IMR-90 (cell line): ENCODE measurements at regions not wholly inside any gene's neighbourhood (a gene's known extent, or its start where the extent isn't known, plus 50 kb on each side); places are given as distances from the start of the nearest gene placed in this dataset.

ENCODE experiments used
- ATAC-seq: fragments of 200-7000 bp; cut with Tn5 transposase; 2 replicates; pipeline ENCODE4 v1.9.1; 2020; ENCODE audit warnings: low read depth, mild to moderate bottlenecking, moderate library complexity
- BruUV-seq: library from RNA; stranded (reverse); fragments of 400-500 nt; replicated peaks from 2 replicates; lab custom pipeline; 2021; lab: Mats Ljungman, UMichigan
- CTCF ChIA-PET: fragments of 300-600 bp; formaldehyde crosslinking; extraction: SDS; loops from one replicate; lab custom pipeline; 2021; ENCODE audit warnings: antibody characterized with exemption; lab: Yijun Ruan, JAX
- POLR2A ChIA-PET: fragments of 300-600 bp; sonication (Branson Sonifier 250); formaldehyde crosslinking; loops from one replicate; lab custom pipeline; 2022; ENCODE audit warnings: antibody characterized with exemption; ENCODE audit not compliant: unreplicated experiment; lab: Charles Lee
- DNase-seq: peaks from one replicate; pipeline ENCODE4 v3.0.0; 2013
- H2AFZ ChIP-seq: replicated peaks from 2 replicates; pipeline ENCODE3; 2013; ENCODE audit warnings: low read length, mild to moderate bottlenecking; ENCODE audit not compliant: poor library complexity
- H2AK5ac ChIP-seq: 2 replicates; pipeline ENCODE4 v1.6.1; 2013; ENCODE audit warnings: low read depth, low read length, inconsistent platforms
- H2AK9ac ChIP-seq: replicated peaks from 2 replicates; pipeline ENCODE3; 2013; ENCODE audit warnings: mild to moderate bottlenecking, low read depth, low read length, moderate library complexity; ENCODE audit not compliant: poor library complexity
- H2BK120ac ChIP-seq: 2 replicates; pipeline ENCODE4 v1.6.1; 2013; ENCODE audit warnings: low read depth, low read length, inconsistent platforms
- H2BK15ac ChIP-seq: 3 replicates; pipeline ENCODE4 v1.6.1; 2013; ENCODE audit warnings: low read depth, low read length, inconsistent platforms
- H2BK20ac ChIP-seq: 2 replicates; pipeline ENCODE4 v1.6.1; 2013; ENCODE audit warnings: low read depth, mild to moderate bottlenecking, inconsistent platforms, low read length, moderate library complexity
- H2BK5ac ChIP-seq: 2 replicates; pipeline ENCODE4 v1.6.1; 2013; ENCODE audit warnings: mild to moderate bottlenecking, low read depth, low read length, inconsistent platforms; ENCODE audit not compliant: poor library complexity, severe bottlenecking
- H3K14ac ChIP-seq: replicated peaks from 2 replicates; pipeline ENCODE4 v1.6.1; 2013; ENCODE audit warnings: low read depth, low read length, inconsistent platforms
- H3K18ac ChIP-seq: 2 replicates; pipeline ENCODE4 v1.6.1; 2013; ENCODE audit warnings: low read depth, low read length, control low read depth
- H3K23ac ChIP-seq: 2 replicates; pipeline ENCODE4 v1.6.1; 2013; ENCODE audit warnings: low read depth, low read length, inconsistent platforms
- H3K27ac ChIP-seq: 2 replicates; pipeline ENCODE4 v1.5.1; 2013; ENCODE audit warnings: mild to moderate bottlenecking, control low read depth, low read length; ENCODE audit not compliant: insufficient read depth
- H3K27me3 ChIP-seq: 2 replicates; pipeline ENCODE4 v1.6.1; 2013; ENCODE audit warnings: low read length; ENCODE audit not compliant: control insufficient read depth, insufficient read depth
- H3K36me3 ChIP-seq: 2 replicates; pipeline ENCODE4 v1.6.1; 2013; ENCODE audit warnings: low read length, mixed read lengths; ENCODE audit not compliant: control insufficient read depth, insufficient read depth
- H3K4ac ChIP-seq: 2 replicates; pipeline ENCODE4 v1.6.1; 2013; ENCODE audit warnings: low read depth, low read length, inconsistent platforms
- H3K4me1 ChIP-seq: 2 replicates; pipeline ENCODE4 v1.6.1; 2013; ENCODE audit warnings: low read length, mixed read lengths; ENCODE audit not compliant: control insufficient read depth, insufficient read depth
- H3K4me2 ChIP-seq: 2 replicates; pipeline ENCODE4 v1.6.1; 2013; ENCODE audit warnings: low read depth, mild to moderate bottlenecking, control low read depth, low read length, moderate library complexity
- H3K4me3 ChIP-seq: 2 replicates; pipeline ENCODE4 v1.5.1; 2013; ENCODE audit warnings: low read depth, mild to moderate bottlenecking, control low read depth, low read length, moderate library complexity; ENCODE audit not compliant: insufficient read depth
- H3K56ac ChIP-seq: 2 replicates; pipeline ENCODE4 v1.6.1; 2013; ENCODE audit warnings: low read length, inconsistent platforms; ENCODE audit not compliant: insufficient read depth; ENCODE audit errors: extremely low read depth
- H3K79me1 ChIP-seq, 2 experiments: 2 replicates each; pipeline ENCODE4 v1.6.1; 2013; ENCODE audit warnings: low read length in 2 of 2, inconsistent platforms in 1 of 2, low read depth in 1 of 2
- H3K9ac ChIP-seq: 2 replicates; pipeline ENCODE4 v1.6.1; 2013; ENCODE audit warnings: low read depth, low read length, control low read depth
- H3K9me1 ChIP-seq: 2 replicates; pipeline ENCODE4 v1.6.1; 2013; ENCODE audit warnings: low read length, inconsistent platforms; ENCODE audit not compliant: insufficient read depth
- H3K9me3 ChIP-seq: 2 replicates; pipeline ENCODE4 v1.6.1; 2013; ENCODE audit warnings: low read length; ENCODE audit not compliant: control insufficient read depth, insufficient read depth
- H4K20me1 ChIP-seq: 2 replicates; pipeline ENCODE4 v1.6.1; 2013; ENCODE audit warnings: low read length, inconsistent platforms; ENCODE audit not compliant: insufficient read depth
- H4K5ac ChIP-seq: 2 replicates; pipeline ENCODE4 v1.6.1; 2013; ENCODE audit warnings: mild to moderate bottlenecking, low read depth, low read length, control low read depth
- H4K8ac ChIP-seq, 2 experiments: 2 replicates each; pipeline ENCODE4 v1.6.1; 2013; ENCODE audit warnings: low read depth in 2 of 2, low read length in 2 of 2, control low read depth in 1 of 2, inconsistent platforms in 1 of 2
- H4K91ac ChIP-seq: 2 replicates; pipeline ENCODE4 v1.6.1; 2013; ENCODE audit warnings: low read depth, low read length, inconsistent platforms; ENCODE audit not compliant: insufficient read depth
- BHLHE40 ChIP-seq: fragments of 150-350 bp; IDR thresholded peaks from 2 replicates; pipeline ENCODE4 v1.6.1; 2016; ENCODE audit warnings: mild to moderate bottlenecking, low read depth, low read length
- CEBPB ChIP-seq: IDR thresholded peaks from 2 replicates; pipeline ENCODE4 v1.6.1; 2012; ENCODE audit warnings: low read depth, low read length, improper control_type of control experiment
- CHD1 ChIP-seq: IDR thresholded peaks from 2 replicates; pipeline ENCODE4 v1.6.1; 2012; ENCODE audit warnings: low read depth, low read length, improper control_type of control experiment
- FOS ChIP-seq: fragments of 150-350 bp; IDR thresholded peaks from 2 replicates; pipeline ENCODE4 v1.6.1; 2016; ENCODE audit warnings: low read depth, low read length
- MAFK ChIP-seq: IDR thresholded peaks from 2 replicates; pipeline ENCODE4 v1.6.1; 2012; ENCODE audit warnings: low read depth, low read length, improper control_type of control experiment
- MAZ ChIP-seq: IDR thresholded peaks from 2 replicates; pipeline ENCODE4 v1.6.1; 2012; ENCODE audit warnings: low read depth, mild to moderate bottlenecking, low read length, improper control_type of control experiment, moderate library complexity, borderline replicate concordance
- MXI1 ChIP-seq: IDR thresholded peaks from 2 replicates; pipeline ENCODE4 v1.6.1; 2012; ENCODE audit warnings: low read depth, mild to moderate bottlenecking, low read length, moderate library complexity, borderline replicate concordance
- NFE2L2 ChIP-seq: fragments of 150-350 bp; IDR thresholded peaks from 2 replicates; pipeline ENCODE4 v1.6.1; 2016; ENCODE audit warnings: low read depth, mild to moderate bottlenecking, low read length
- POLR2A ChIP-seq: IDR thresholded peaks from 2 replicates; pipeline ENCODE4 v1.6.1; 2012; ENCODE audit warnings: mild to moderate bottlenecking, low read depth, low read length
- RAD21 ChIP-seq: IDR thresholded peaks from 2 replicates; pipeline ENCODE4 v1.6.1; 2012; ENCODE audit warnings: low read length, improper control_type of control experiment
- RCOR1 ChIP-seq: IDR thresholded peaks from 2 replicates; pipeline ENCODE4 v1.6.1; 2012; ENCODE audit warnings: mild to moderate bottlenecking, low read length, improper control_type of control experiment; ENCODE audit not compliant: insufficient replicate concordance
- RFX5 ChIP-seq: IDR thresholded peaks from 2 replicates; pipeline ENCODE4 v1.8.0; 2012; ENCODE audit warnings: low read depth, mild to moderate bottlenecking, low read length, moderate library complexity
- SMC3 ChIP-seq: fragments of 150-350 bp; IDR thresholded peaks from 2 replicates; pipeline ENCODE4 v1.6.1; 2016; ENCODE audit warnings: low read depth, mild to moderate bottlenecking, antibody characterized with exemption, low read length, moderate library complexity
- USF2 ChIP-seq: fragments of 150-350 bp; IDR thresholded peaks from 2 replicates; pipeline ENCODE4 v1.6.1; 2017; ENCODE audit warnings: mild to moderate bottlenecking, antibody characterized with exemption, low read length, low read depth
- WGBS, 2 experiments: methylation state at CpG; one replicate each; pipeline versions ENCODE4 v1.1.5 to v1.1.7; 2013; ENCODE audit warnings: missing lambda C conversion rate in 2 of 2; ENCODE audit not compliant: insufficient read length in 1 of 2; ENCODE audit errors: extremely low coverage in 2 of 2; 5-methylcytosine and 5-hydroxymethylcytosine counted together
- dilution Hi-C: fragments of 300-500 bp; cut with HindIII; formaldehyde crosslinking; loops from one replicate; pipeline ENCODE4 v1.14.3; 2018; ENCODE audit warnings: low sequenced_read_pairs; ENCODE audit not compliant: unreplicated experiment
- in situ Hi-C: fragments of 300-500 bp; cut with MboI; formaldehyde crosslinking; loops from 3 replicates; pipeline ENCODE4 v1.14.3; 2019; ENCODE audit warnings: low sequenced_read_pairs, inconsistent platforms, mixed read lengths
- intact Hi-C: fragments of 100-400 bp; cut with micrococcal nuclease; formaldehyde crosslinking; loops from 2 replicates; pipeline ENCODE4 v1.10.0; 2022
- TF ChIP-seq, protein P1 (sequence below): conservative IDR thresholded peaks from 2 replicates; pipeline ENCODE4 v1.5.1; 2012; ENCODE audit warnings: mild to moderate bottlenecking, low read depth, low read length, improper control_type of control experiment
- TF ChIP-seq, protein P2 (sequence below): fragments of 150-350 bp; IDR thresholded peaks from 2 replicates; pipeline ENCODE4 v1.6.1; 2016; ENCODE audit warnings: low read depth, mild to moderate bottlenecking, low read length, moderate library complexity, borderline replicate concordance

GRCh38 chr14:95816539-95816938, 60.1 kb upstream of the TUNAR start:
- in situ Hi-C loops (no loop called here), dilution Hi-C loops (no loop called here), intact Hi-C loops (no loop called here)
- no TSS peak for BruUV-seq
- ChIA-PET POLR2A (no interaction called here), CTCF (no interaction called here)
- ATAC-seq, result no peak
- H3K56ac ChIP-seq, result no peak overlapping the region
- no peaks in the 10 kb centered on the region for H3K9me1 ChIP-seq
- H3K18ac ChIP-seq, result no peak overlapping the region
- H3K9me3 ChIP-seq, result no peaks in the 10 kb centered on the region
- H3K23ac ChIP-seq, result no peak overlapping the region
- no peak overlapping the region for H3K14ac ChIP-seq
- no peak overlapping the region for H2AK9ac ChIP-seq
- H4K20me1 ChIP-seq, result no peaks in the 10 kb centered on the region
- no peak for TF ChIP-seq RCOR1
- TF ChIP-seq MAFK, result no peak
- TF ChIP-seq, protein P1, sequence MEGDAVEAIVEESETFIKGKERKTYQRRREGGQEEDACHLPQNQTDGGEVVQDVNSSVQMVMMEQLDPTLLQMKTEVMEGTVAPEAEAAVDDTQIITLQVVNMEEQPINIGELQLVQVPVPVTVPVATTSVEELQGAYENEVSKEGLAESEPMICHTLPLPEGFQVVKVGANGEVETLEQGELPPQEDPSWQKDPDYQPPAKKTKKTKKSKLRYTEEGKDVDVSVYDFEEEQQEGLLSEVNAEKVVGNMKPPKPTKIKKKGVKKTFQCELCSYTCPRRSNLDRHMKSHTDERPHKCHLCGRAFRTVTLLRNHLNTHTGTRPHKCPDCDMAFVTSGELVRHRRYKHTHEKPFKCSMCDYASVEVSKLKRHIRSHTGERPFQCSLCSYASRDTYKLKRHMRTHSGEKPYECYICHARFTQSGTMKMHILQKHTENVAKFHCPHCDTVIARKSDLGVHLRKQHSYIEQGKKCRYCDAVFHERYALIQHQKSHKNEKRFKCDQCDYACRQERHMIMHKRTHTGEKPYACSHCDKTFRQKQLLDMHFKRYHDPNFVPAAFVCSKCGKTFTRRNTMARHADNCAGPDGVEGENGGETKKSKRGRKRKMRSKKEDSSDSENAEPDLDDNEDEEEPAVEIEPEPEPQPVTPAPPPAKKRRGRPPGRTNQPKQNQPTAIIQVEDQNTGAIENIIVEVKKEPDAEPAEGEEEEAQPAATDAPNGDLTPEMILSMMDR, result no peak
- TF ChIP-seq BHLHE40, result no peak
- TF ChIP-seq, protein P2, sequence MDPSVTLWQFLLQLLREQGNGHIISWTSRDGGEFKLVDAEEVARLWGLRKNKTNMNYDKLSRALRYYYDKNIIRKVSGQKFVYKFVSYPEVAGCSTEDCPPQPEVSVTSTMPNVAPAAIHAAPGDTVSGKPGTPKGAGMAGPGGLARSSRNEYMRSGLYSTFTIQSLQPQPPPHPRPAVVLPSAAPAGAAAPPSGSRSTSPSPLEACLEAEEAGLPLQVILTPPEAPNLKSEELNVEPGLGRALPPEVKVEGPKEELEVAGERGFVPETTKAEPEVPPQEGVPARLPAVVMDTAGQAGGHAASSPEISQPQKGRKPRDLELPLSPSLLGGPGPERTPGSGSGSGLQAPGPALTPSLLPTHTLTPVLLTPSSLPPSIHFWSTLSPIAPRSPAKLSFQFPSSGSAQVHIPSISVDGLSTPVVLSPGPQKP, result no peak
- no peak for TF ChIP-seq NFE2L2
- no peak for TF ChIP-seq RAD21
- no peak for TF ChIP-seq POLR2A
- TF ChIP-seq RFX5, result no peak
- no peak for TF ChIP-seq CHD1
- TF ChIP-seq SMC3, result no peak
- TF ChIP-seq USF2, result no peak
- no peak for TF ChIP-seq CEBPB
- TF ChIP-seq MXI1, result no peak
- no peak for TF ChIP-seq MAZ
- no peak for TF ChIP-seq FOS
- H2BK20ac ChIP-seq, result no peak overlapping the region
- no peaks in the 10 kb centered on the region for H3K27me3 ChIP-seq
- no peak overlapping the region for H2BK5ac ChIP-seq
- no peak overlapping the region for H4K8ac ChIP-seq
- no peak overlapping the region for H3K9ac ChIP-seq
- no peak overlapping the region for H3K4ac ChIP-seq
- no peak overlapping the region for H3K27ac ChIP-seq
- no peaks in the 10 kb centered on the region for H3K4me1 ChIP-seq
- no peak overlapping the region for H2BK15ac ChIP-seq
- no peaks in the 10 kb centered on the region for H3K79me1 ChIP-seq
- H2AK5ac ChIP-seq, result no peak overlapping the region
- no peak overlapping the region for H3K4me3 ChIP-seq
- H3K4me2 ChIP-seq, result no peak overlapping the region
- no peak for DNase-seq
- H4K91ac ChIP-seq, result no peak overlapping the region
- 24% methylated on average over 3 of the region's 7 CpGs; no CpG with 5 or more reads in 1 of the 2 experiments for WGBS, 2 experiments
- H2BK120ac ChIP-seq, result no peak overlapping the region
- no peaks in the 10 kb centered on the region for H3K36me3 ChIP-seq
- no peak overlapping the region for H2AFZ ChIP-seq
- H4K5ac ChIP-seq, result no peak overlapping the region
